WERI-Rb-1 (cell line): ENCODE measurements at regions not wholly inside any gene's neighbourhood (a gene's known extent, or its start where the extent isn't known, plus 50 kb on each side); places are given as distances from the start of the nearest gene placed in this dataset.

Experiments used
- DNase-seq: peaks from one replicate; pipeline ENCODE4 v3.0.0-alpha.2; 2020
- H3K27ac ChIP-seq: fragments of 250-450 bp; sonication (Bioruptor Pico); 2 replicates; pipeline ENCODE4 v1.5.1; 2020; ENCODE audit warnings: mild to moderate bottlenecking, moderate library complexity
- H3K27me3 ChIP-seq: fragments of 250-450 bp; sonication (Bioruptor Pico); 2 replicates; pipeline ENCODE4 v1.5.1; 2021; ENCODE audit warnings: mild to moderate bottlenecking, low read depth, moderate library complexity; ENCODE audit not compliant: insufficient read depth, severe bottlenecking
- H3K36me3 ChIP-seq: fragments of 250-450 bp; sonication (Bioruptor Pico); 2 replicates; pipeline ENCODE4 v1.5.1; 2020; ENCODE audit warnings: mild to moderate bottlenecking, moderate library complexity
- H3K4me3 ChIP-seq: 2 replicates; pipeline ENCODE4 v1.5.1; 2011; ENCODE audit warnings: low read depth, mild to moderate bottlenecking, control low read depth, low read length
- H3K9me3 ChIP-seq: fragments of 250-450 bp; sonication (Bioruptor Pico); 2 replicates; pipeline ENCODE4 v1.5.1; 2021; ENCODE audit warnings: mild to moderate bottlenecking, moderate library complexity; ENCODE audit not compliant: severe bottlenecking
- CTCF ChIP-seq: IDR thresholded peaks from 2 replicates; pipeline ENCODE4 v1.5.1; 2011; ENCODE audit warnings: low read depth, mild to moderate bottlenecking, control low read depth, inconsistent platforms, low read length

- H3K27me3 ChIP-seq = no peaks in the 10 kb centered on the region
- H3K9me3 ChIP-seq = no peaks in the 10 kb centered on the region
- TF ChIP-seq CTCF = no peak
- H3K27ac ChIP-seq = no peak overlapping the region
- H3K36me3 ChIP-seq = no peaks in the 10 kb centered on the region
- DNase-seq = no peak
- no peak overlapping the region for H3K4me3 ChIP-seq
Measured at GRCh38 chr14:83162361-83162929, 1628.8 kb upstream of the SEL1L start.

DNA sequence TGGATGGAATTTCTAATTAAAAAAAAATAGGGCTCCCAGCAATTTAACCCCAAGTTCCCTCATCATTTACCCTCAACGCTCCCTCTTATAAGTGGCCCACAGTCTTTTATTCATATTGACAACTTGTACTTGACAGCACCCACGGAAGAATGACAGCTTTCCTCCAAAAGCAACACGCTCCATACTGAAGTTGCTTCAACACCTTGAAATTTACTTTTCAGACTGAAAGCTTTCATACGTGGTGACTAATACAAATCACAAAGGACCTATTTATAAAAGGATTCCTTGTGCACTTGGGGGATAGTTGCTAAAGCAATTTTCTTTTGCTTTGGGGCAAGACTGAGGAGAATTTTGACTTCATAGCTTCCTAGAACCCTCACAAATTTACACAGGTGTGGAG lies 1629.4 kb upstream of the SEL1L start:
- no peaks in the 10 kb centered on the region for H3K36me3 ChIP-seq
- TF ChIP-seq CTCF = no peak

DNA sequence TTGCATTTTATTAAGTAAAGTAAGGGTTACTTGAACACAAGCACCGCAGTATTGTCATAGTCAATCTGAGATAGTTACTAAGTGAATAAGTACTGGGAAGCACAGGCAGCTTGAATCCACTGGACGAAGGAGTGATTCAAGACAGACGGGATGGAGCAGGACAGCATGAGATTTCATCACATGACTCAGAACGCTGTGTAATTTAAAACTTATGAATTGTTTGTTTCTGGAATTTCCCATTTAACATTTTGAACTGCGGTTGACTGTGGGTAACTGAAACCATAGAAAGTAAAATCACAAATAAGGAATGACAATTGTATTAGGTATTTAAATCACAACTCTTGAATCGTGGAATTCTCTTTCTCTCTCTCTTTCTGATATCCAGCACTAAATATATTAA lies 1630.4 kb upstream of the SEL1L start:
- TF ChIP-seq CTCF = no peak
- DNase-seq = no peak
- no peaks in the 10 kb centered on the region for H3K9me3 ChIP-seq
- no peaks in the 10 kb centered on the region for H3K27me3 ChIP-seq
- H3K4me3 ChIP-seq = no peak overlapping the region
- no peak overlapping the region for H3K27ac ChIP-seq
- no peaks in the 10 kb centered on the region for H3K36me3 ChIP-seq

More for the DNA sequence above, 1629.4 kb upstream of the SEL1L start:
- no peak overlapping the region for H3K4me3 ChIP-seq
- no peak overlapping the region for H3K27ac ChIP-seq
- H3K27me3 ChIP-seq = no peaks in the 10 kb centered on the region
- H3K9me3 ChIP-seq = no peaks in the 10 kb centered on the region
- no peak for DNase-seq

GRCh38 chr14:83164591-83164990 lies 1630.9 kb upstream of the SEL1L start:
- no peak for DNase-seq
- no peak for TF ChIP-seq CTCF
- H3K36me3 ChIP-seq = no peaks in the 10 kb centered on the region
- no peak overlapping the region for H3K4me3 ChIP-seq
- H3K9me3 ChIP-seq = no peaks in the 10 kb centered on the region
- H3K27ac ChIP-seq = no peak overlapping the region
- no peaks in the 10 kb centered on the region for H3K27me3 ChIP-seq

DNA sequence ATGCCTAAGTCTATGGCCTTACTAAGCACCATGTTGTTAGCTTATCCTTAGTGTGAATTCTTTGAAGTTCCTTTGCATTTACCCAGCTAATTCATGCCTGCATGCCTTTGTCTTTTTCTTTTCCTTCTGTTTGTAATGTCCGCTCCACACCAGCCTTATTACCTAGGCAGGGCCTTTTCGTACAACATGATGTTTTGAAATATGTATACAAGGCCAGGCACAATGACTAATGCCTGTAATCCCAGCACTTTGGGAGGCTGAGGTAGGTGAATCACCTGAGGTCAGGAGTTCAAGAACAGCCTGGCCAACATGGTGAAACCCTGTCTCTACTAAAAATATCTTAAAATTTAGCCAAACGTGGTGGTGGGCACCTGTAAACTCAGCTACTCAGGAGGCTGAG lies 1636.5 kb upstream of the SEL1L start:
- no peak for DNase-seq
- no peak overlapping the region for H3K27ac ChIP-seq
- TF ChIP-seq CTCF = no peak
- no peaks in the 10 kb centered on the region for H3K27me3 ChIP-seq
- H3K36me3 ChIP-seq = no peaks in the 10 kb centered on the region
- H3K4me3 ChIP-seq = no peak overlapping the region
- no peaks in the 10 kb centered on the region for H3K9me3 ChIP-seq

GRCh38 chr14:83171761-83172160 lies 1638.1 kb upstream of the SEL1L start:
- no peaks in the 10 kb centered on the region for H3K9me3 ChIP-seq
- no peak for DNase-seq
- H3K27ac ChIP-seq = no peak overlapping the region
- no peak for TF ChIP-seq CTCF
- H3K4me3 ChIP-seq = no peak overlapping the region
- no peaks in the 10 kb centered on the region for H3K36me3 ChIP-seq
- no peaks in the 10 kb centered on the region for H3K27me3 ChIP-seq
